A549 (cell line): ENCODE measurements at regions not wholly inside any gene's neighbourhood (a gene's known extent, or its start where the extent isn't known, plus 50 kb on each side); places are given as distances from the start of the nearest gene placed in this dataset.
A peak's percentile ranks its signal among the peaks of the same experiment; 100 is the strongest.

ENCODE experiments used
- ATAC-seq, 2 experiments: fragments of 200-7000 bp in 1 of 2; fragments of >200 bp in 1 of 2; cut with Nextera tagmentation in 1 of 2; cut with Tn5 transposase in 1 of 2; 3 replicates each; pipeline versions ENCODE4 v1.8.0 to v1.9.1; 2018 to 2020; ENCODE audit warnings: mild to moderate bottlenecking in 1 of 2, moderate library complexity in 1 of 2
- CTCF ChIA-PET: fragments of 300-600 bp; sonication (Branson Sonifier 250); formaldehyde crosslinking; extraction: SDS; loops from one replicate; lab custom pipeline; 2021; ENCODE audit warnings: antibody characterized with exemption, inconsistent platforms; lab: Yijun Ruan, JAX
- POLR2A ChIA-PET: fragments of 350-600 bp; formaldehyde crosslinking; extraction: SDS; loops from one replicate; lab custom pipeline; 2021; ENCODE audit warnings: antibody characterized with exemption, inconsistent platforms; lab: Yijun Ruan, JAX
- DNase-seq, 2 experiments: peaks; one replicate each; pipeline versions ENCODE4 v3.0.0 to v3.0.0-alpha.2; 2011 to 2016; ENCODE audit warnings: low read depth in 1 of 2, low spot score in 1 of 2
- FAIRE-seq: peaks from 2 replicates; lab custom pipeline; 2011; peaks lifted over from hg19 to GRCh38; lab: Jason Lieb, UNC
- H3K27ac ChIP-seq, 2 experiments: fragments of >200 bp; sonication (Bioruptor Twin); formaldehyde crosslinking; 3 replicates each; pipeline ENCODE4 v1.5.1; 2016 to 2017
- H3K4me1 ChIP-seq: fragments of >200 bp; sonication (Bioruptor Twin); formaldehyde crosslinking; 3 replicates; pipeline ENCODE4 v1.6.1; 2016
- H3K4me2 ChIP-seq: fragments of >200 bp; sonication (Bioruptor Twin); formaldehyde crosslinking; 3 replicates; pipeline ENCODE4 v1.6.1; 2016
- H3K4me3 ChIP-seq: fragments of >200 bp; sonication (Bioruptor Twin); formaldehyde crosslinking; 3 replicates; pipeline ENCODE4 v1.5.1; 2016
- H3K9me3 ChIP-seq: fragments of >200 bp; sonication (Bioruptor Twin); formaldehyde crosslinking; 3 replicates; pipeline ENCODE4 v1.6.1; 2016
- CBX8 ChIP-seq: fragments of 200-600 bp; sonication (generic); IDR thresholded peaks from 2 replicates; pipeline ENCODE4 v1.6.1; 2016
- CHD2 ChIP-seq: fragments of 150-350 bp; IDR thresholded peaks from 2 replicates; pipeline ENCODE4 v1.6.1; 2014; ENCODE audit warnings: low read length; ENCODE audit not compliant: partially characterized antibody
- CHD4 ChIP-seq: fragments of 200-600 bp; sonication (generic); IDR thresholded peaks from 2 replicates; pipeline ENCODE4 v1.6.1; 2016; ENCODE audit warnings: antibody characterized with exemption, mild to moderate bottlenecking, borderline replicate concordance
- EHMT2 ChIP-seq: fragments of 200-600 bp; sonication (generic); IDR thresholded peaks from 2 replicates; pipeline ENCODE4 v1.6.1; 2016; ENCODE audit warnings: antibody characterized with exemption, low read depth, mild to moderate bottlenecking, moderate library complexity
- ELK1 ChIP-seq: fragments of 150-350 bp; IDR thresholded peaks from 2 replicates; pipeline ENCODE4 v1.6.1; 2014; ENCODE audit warnings: low read depth, mild to moderate bottlenecking, low read length
- FOSL2 ChIP-seq, 2 experiments: fragments of 450-650 bp in 1 of 2; fragments of >200 bp in 1 of 2; sonication (Bioruptor Twin) in 1 of 2; formaldehyde crosslinking; IDR thresholded peaks; 2 replicates each; pipeline versions ENCODE4 v1.5.0 to v1.6.1; 2016 to 2020; ENCODE audit warnings: mild to moderate bottlenecking in 1 of 2, moderate library complexity in 1 of 2
- HMGXB4 ChIP-seq: fragments of 250-450 bp; sonication (Bioruptor Pico); IDR thresholded peaks from 2 replicates; pipeline ENCODE4 v1.5.0; 2021; ENCODE audit warnings: mild to moderate bottlenecking, moderate library complexity, borderline replicate concordance
- HOXA7 ChIP-seq: fragments of 250-450 bp; sonication (Bioruptor Pico); IDR thresholded peaks from 2 replicates; pipeline ENCODE4 v1.5.0; 2020; ENCODE audit warnings: mild to moderate bottlenecking, moderate library complexity
- HOXB5 ChIP-seq: fragments of 250-450 bp; sonication (Bioruptor Pico); IDR thresholded peaks from 2 replicates; pipeline ENCODE4 v1.5.0; 2020; ENCODE audit warnings: mild to moderate bottlenecking, moderate library complexity
- NFE2L2 ChIP-seq: fragments of 150-350 bp; conservative IDR thresholded peaks from 2 replicates; pipeline ENCODE4 v1.6.1; 2014; ENCODE audit warnings: low read length
- RAD21 ChIP-seq, 2 experiments: fragments of >200 bp in 1 of 2; sonication (Bioruptor Twin) in 1 of 2; formaldehyde crosslinking in 1 of 2; IDR thresholded peaks in 1 of 2; conservative IDR thresholded peaks in 1 of 2; 2 replicates in 1 of 2; 3 replicates in 1 of 2; pipeline ENCODE4 v1.6.1; 2012 to 2018; ENCODE audit warnings: inconsistent platforms in 1 of 2
- SMC3 ChIP-seq: fragments of >200 bp; sonication (Bioruptor Twin); formaldehyde crosslinking; IDR thresholded peaks from 3 replicates; pipeline ENCODE4 v1.6.1; 2018; ENCODE audit warnings: inconsistent platforms
- WGBS: methylation state at CpG from one replicate; pipeline ENCODE4 v1.1.6; 2017; ENCODE audit errors: missing lambda C conversion rate; 5-methylcytosine and 5-hydroxymethylcytosine counted together
- TF ChIP-seq, protein P1 (sequence below): fragments of 200-600 bp; sonication (generic); IDR thresholded peaks from 2 replicates; pipeline ENCODE4 v1.6.1; 2016; ENCODE audit warnings: antibody characterized with exemption, mild to moderate bottlenecking, moderate library complexity

GRCh38 chr2:9060819-9061218 lies 57.3 kb upstream of the MBOAT2 start:
- WGBS: 77% methylated on average over 4 of the region's 4 CpGs
- ATAC-seq: no peak
- H3K4me1 ChIP-seq: peaks cover 8% of the 10 kb centered on the region; the same call in 1 of the 3 replicates
- no peak overlapping the region for H3K4me3 ChIP-seq
- FAIRE-seq: no peak
- peaks cover 11% of the 10 kb centered on the region; the same call in 1 of the 3 replicates for H3K9me3 ChIP-seq
- DNase-seq: no peak
- CTCF ChIA-PET: no interaction called here
- H3K4me2 ChIP-seq: no peak overlapping the region
- no peak for TF ChIP-seq CHD4
- no peak for TF ChIP-seq EHMT2
- TF ChIP-seq RAD21 (conservative IDR thresholded peaks at IDR 0.05 in 1 of 2, IDR thresholded peaks at IDR 0.05 in 1 of 2): no peak
- no peak for TF ChIP-seq HMGXB4 (CRISPR knock-in tag)
- no peak for TF ChIP-seq SMC3
- TF ChIP-seq CBX8: no peak
- no peak for TF ChIP-seq HOXA7 (CRISPR knock-in tag)
- no peak for TF ChIP-seq ELK1
- POLR2A ChIA-PET: no interaction called here
- H3K27ac ChIP-seq: no peak overlapping the region

- peak overlapping the region in 1 of 2 experiments; percentile 19; a peak in 1 of 6 replicates for H3K27ac ChIP-seq
- ChIA-PET CTCF (interaction anchor here (1.9 kb wide), 1 partner anchor 8 kb away, joined by 4 read pairs; no protein-coding TSS in a partner anchor), POLR2A (no interaction called here)
- 42% methylated on average over 9 of the region's 9 CpGs for WGBS
- no peak for ATAC-seq
- H3K4me2 ChIP-seq: 0 out of 3 replicates have a peak overlapping the region, but pooled peaks have one; percentile 4
- no peaks in the 10 kb centered on the region for H3K9me3 ChIP-seq
- FAIRE-seq: no peak
- H3K4me3 ChIP-seq: no peak overlapping the region
- peaks cover 8% of the 10 kb centered on the region; the same call in 1 of the 3 replicates for H3K4me1 ChIP-seq
- TF ChIP-seq FOSL2 (IDR thresholded peaks at IDR 0.05): no peak
- TF ChIP-seq FOSL2 (CRISPR knock-in tag; IDR thresholded peaks at IDR 0.05): 0 out of 2 replicates have a peak, but pooled peaks have one; percentile 8
- TF ChIP-seq, protein P1, sequence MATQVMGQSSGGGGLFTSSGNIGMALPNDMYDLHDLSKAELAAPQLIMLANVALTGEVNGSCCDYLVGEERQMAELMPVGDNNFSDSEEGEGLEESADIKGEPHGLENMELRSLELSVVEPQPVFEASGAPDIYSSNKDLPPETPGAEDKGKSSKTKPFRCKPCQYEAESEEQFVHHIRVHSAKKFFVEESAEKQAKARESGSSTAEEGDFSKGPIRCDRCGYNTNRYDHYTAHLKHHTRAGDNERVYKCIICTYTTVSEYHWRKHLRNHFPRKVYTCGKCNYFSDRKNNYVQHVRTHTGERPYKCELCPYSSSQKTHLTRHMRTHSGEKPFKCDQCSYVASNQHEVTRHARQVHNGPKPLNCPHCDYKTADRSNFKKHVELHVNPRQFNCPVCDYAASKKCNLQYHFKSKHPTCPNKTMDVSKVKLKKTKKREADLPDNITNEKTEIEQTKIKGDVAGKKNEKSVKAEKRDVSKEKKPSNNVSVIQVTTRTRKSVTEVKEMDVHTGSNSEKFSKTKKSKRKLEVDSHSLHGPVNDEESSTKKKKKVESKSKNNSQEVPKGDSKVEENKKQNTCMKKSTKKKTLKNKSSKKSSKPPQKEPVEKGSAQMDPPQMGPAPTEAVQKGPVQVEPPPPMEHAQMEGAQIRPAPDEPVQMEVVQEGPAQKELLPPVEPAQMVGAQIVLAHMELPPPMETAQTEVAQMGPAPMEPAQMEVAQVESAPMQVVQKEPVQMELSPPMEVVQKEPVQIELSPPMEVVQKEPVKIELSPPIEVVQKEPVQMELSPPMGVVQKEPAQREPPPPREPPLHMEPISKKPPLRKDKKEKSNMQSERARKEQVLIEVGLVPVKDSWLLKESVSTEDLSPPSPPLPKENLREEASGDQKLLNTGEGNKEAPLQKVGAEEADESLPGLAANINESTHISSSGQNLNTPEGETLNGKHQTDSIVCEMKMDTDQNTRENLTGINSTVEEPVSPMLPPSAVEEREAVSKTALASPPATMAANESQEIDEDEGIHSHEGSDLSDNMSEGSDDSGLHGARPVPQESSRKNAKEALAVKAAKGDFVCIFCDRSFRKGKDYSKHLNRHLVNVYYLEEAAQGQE: no peak
- peak in 1 of 2 experiments; percentile 66 for DNase-seq
Observed at GRCh38 chr2:9057939-9058761, 54.7 kb upstream of the MBOAT2 start.

GRCh38 chr2:9055471-9055870 lies 52.0 kb upstream of the MBOAT2 start:
- 83% methylated on average over 4 of the region's 4 CpGs for WGBS
- H3K4me2 ChIP-seq: no peak overlapping the region

More at GRCh38 chr2:9055471-9055870, 52.0 kb upstream of the MBOAT2 start:
- no peak for DNase-seq
- no peak overlapping the region for H3K4me3 ChIP-seq
- peaks cover 8% of the 10 kb centered on the region; the same call in 1 of the 3 replicates for H3K4me1 ChIP-seq
- H3K27ac ChIP-seq: no peak overlapping the region
- FAIRE-seq: no peak
- CTCF ChIA-PET: no interaction called here
- ATAC-seq: no peak
- POLR2A ChIA-PET: no interaction called here
- TF ChIP-seq CHD2: no peak
- no peak for TF ChIP-seq NFE2L2
- no peak for TF ChIP-seq HOXB5 (CRISPR knock-in tag)
- no peaks in the 10 kb centered on the region for H3K9me3 ChIP-seq
